Skin of body (tissue), 1 donor: ENCODE measurements at regions not wholly inside any gene's neighbourhood (a gene's known extent, or its start where the extent isn't known, plus 50 kb on each side); places are given as distances from the start of the nearest gene placed in this dataset.
A peak's percentile ranks its signal among the peaks of the same experiment; 100 is the strongest.
"Not testable (repeated sequence)": the region's sequence is repeated elsewhere in the genome, so short reads cannot be mapped to it uniquely, and the experiment has no call there.

ENCODE experiments used
- DNase-seq: peaks from one replicate; lab custom pipeline; 2025; lab: John Stamatoyannopoulos, UW

GRCh38 chr5:62152394-62153087 is 153.5 kb upstream of the KIF2A start:
- peak; percentile 69 for DNase-seq

DNA sequence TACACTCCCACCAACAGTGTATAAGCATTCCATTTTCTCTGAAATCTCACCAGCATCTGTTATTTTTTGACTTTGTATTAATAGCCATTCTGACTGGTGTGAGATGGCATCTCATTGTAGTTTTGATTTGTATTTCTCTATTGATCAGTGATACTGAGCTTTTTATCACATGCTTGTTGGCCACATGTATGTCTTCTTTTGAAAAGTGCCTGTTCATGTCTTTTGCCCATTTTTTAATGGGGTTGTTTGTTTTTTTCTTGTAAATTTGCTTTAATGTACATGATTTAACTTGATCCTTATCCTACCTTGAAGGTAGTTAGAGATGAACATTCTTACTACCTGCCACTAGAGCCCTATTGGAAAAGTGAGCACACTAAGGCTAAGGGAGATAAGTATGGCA is 151.2 kb upstream of the KIF2A start:
- DNase-seq, result no peak

DNA sequence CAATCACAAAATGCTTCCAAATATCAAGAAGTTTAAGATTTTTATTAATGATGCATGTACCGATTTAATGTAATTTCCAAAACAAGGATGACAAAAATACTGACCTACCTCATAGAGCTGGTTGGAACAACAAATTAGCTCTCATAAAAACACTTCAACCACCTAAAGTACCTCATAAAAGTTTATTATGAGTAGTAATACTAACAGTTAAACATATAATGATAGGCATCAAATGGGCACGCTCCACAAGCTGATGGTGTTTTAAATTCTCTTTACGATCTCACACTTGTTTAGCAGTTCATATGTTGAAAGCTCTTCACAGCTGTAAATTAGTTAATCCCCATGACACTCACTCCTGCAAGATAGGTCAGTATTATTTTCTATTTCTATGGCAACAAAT is 150.0 kb upstream of the KIF2A start:
- no peak for DNase-seq

GRCh38 chr5:62167561-62168057 is 138.4 kb upstream of the KIF2A start:
- DNase-seq, result no peak

- DNase-seq, result no peak
Measured at GRCh38 chr5:62168506-62169281, 137.3 kb upstream of the KIF2A start.

DNA sequence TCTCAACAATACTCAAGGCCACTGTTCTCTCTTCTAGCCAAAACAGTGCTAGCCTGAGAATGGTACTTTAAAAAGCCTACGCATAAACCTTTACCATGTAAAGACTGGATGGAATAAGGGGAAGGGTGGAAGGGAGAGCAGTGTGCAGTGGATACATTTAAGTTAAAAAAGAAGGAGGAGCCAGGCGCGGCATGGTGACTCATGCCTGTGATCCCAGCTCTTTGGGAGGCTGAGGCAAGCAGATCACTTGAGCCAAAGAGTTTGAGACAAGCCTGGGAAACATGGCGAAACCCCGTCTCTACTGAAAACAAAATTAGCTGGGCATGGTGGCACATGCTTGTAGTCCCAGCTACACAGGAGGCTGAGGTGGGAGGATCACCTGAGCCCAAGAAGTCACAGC is 127.7 kb upstream of the KIF2A start:
- DNase-seq, result no peak

GRCh38 chr5:62182802-62183201 is 123.2 kb upstream of the KIF2A start:
- DNase-seq, result no peak

- DNase-seq, result no peak
Measured at GRCh38 chr5:62183727-62184126, 122.3 kb upstream of the KIF2A start.

DNA sequence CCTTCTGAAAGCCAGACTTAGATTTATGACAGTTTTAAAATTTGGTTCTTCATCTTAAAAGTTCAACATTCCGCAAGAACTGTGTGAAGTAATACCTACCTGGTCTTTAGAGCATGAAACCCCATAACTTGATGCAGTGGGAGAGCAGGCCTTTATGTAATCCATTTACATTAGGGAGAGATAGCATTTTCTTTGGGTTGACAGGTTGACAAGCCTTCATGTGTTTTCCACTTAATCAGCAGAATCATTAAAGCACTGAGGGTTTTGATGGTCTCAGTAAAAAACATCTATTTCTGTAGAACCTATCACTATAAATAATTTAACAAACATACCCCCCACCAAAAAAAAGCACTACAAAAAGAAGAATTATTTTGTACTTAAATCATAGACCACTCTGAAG is 121.6 kb upstream of the KIF2A start:
- DNase-seq, result no peak

- DNase-seq, result no peak
Measured at GRCh38 chr5:62190173-62190572, 115.8 kb upstream of the KIF2A start.

- DNase-seq, result no peak
Measured at GRCh38 chr5:62190931-62191330, 115.1 kb upstream of the KIF2A start.

- DNase-seq, result no peak
Measured at GRCh38 chr5:62192958-62193357, 113.0 kb upstream of the KIF2A start.

- DNase-seq, result not testable (repeated sequence)
Measured at GRCh38 chr5:62196532-62196931, 109.5 kb upstream of the KIF2A start.

- DNase-seq, result no peak
Measured at GRCh38 chr5:62197697-62198096, 108.3 kb upstream of the KIF2A start.

- DNase-seq, result no peak
Measured at GRCh38 chr5:62198421-62198820, 107.6 kb upstream of the KIF2A start.

- no peak for DNase-seq
Measured at GRCh38 chr5:62199792-62200716, 106.0 kb upstream of the KIF2A start.

- DNase-seq, result no peak
Measured at GRCh38 chr5:62206150-62206829, 99.7 kb upstream of the KIF2A start.

DNA sequence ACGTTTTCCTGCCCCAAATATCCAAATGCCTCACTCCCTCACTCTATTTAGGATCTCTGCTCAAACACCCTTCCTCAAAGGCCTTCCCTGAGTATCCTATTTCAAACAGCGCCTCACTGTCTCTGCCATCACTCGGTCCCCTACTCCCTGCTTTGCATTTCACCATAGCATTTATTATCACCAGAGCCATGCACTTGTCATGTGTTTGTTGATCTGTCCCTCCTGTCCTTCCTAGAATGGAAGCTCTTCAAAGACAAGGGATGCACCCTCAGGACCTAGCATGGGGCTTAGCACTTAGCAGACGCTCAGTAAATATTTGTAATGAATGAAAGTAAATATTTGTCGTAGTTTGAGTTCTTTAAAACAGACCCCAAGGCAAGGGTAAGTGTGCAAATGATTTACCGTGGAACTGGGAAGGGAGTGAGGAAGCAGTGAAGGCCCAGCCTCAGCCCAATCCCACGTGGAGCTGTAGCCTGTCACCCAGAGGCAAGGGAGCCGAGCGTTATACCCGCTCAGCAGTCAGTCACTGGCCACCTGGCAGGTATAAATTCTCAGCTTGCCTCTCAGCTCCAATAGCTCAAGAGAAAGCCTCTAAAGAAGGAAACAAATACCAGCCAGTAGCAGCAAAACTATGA is 97.7 kb upstream of the KIF2A start:
- DNase-seq, result no peak

GRCh38 chr5:62211405-62211804 is 94.6 kb upstream of the KIF2A start:
- DNase-seq, result no peak

- no peak for DNase-seq
Measured at GRCh38 chr5:62212648-62213047, 93.4 kb upstream of the KIF2A start.

GRCh38 chr5:62214701-62215100 is 91.3 kb upstream of the KIF2A start:
- DNase-seq, result no peak
